Fibroblast of villous mesenchyme (primary cell): ENCODE measurements at regions not wholly inside any gene's neighbourhood (a gene's known extent, or its start where the extent isn't known, plus 50 kb on each side); places are given as distances from the start of the nearest gene placed in this dataset.

Source experiments
- DNase-seq: peaks from one replicate; pipeline ENCODE4 v3.0.0-alpha.2; 2010; ENCODE audit warnings: low read depth
- H3K4me3 ChIP-seq: 2 replicates; pipeline ENCODE4 v1.5.1; 2011; ENCODE audit warnings: low read depth, mild to moderate bottlenecking, low read length
- TF ChIP-seq, protein P1 (sequence below): IDR thresholded peaks from 2 replicates; pipeline ENCODE4 v1.5.1; 2012; ENCODE audit warnings: low read depth, mild to moderate bottlenecking, low read length; ENCODE audit not compliant: insufficient read depth

- H3K4me3 ChIP-seq, result no peak overlapping the region
- TF ChIP-seq, protein P1, sequence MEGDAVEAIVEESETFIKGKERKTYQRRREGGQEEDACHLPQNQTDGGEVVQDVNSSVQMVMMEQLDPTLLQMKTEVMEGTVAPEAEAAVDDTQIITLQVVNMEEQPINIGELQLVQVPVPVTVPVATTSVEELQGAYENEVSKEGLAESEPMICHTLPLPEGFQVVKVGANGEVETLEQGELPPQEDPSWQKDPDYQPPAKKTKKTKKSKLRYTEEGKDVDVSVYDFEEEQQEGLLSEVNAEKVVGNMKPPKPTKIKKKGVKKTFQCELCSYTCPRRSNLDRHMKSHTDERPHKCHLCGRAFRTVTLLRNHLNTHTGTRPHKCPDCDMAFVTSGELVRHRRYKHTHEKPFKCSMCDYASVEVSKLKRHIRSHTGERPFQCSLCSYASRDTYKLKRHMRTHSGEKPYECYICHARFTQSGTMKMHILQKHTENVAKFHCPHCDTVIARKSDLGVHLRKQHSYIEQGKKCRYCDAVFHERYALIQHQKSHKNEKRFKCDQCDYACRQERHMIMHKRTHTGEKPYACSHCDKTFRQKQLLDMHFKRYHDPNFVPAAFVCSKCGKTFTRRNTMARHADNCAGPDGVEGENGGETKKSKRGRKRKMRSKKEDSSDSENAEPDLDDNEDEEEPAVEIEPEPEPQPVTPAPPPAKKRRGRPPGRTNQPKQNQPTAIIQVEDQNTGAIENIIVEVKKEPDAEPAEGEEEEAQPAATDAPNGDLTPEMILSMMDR, result no peak
- no peak for DNase-seq
These were observed 636.7 kb downstream of the TBC1D22A start for GRCh38 chr22:47398921-47399790.

- no peak overlapping the region for H3K4me3 ChIP-seq
- TF ChIP-seq, protein P1, result no peak
- no peak for DNase-seq
These were observed 636.0 kb downstream of the TBC1D22A start for GRCh38 chr22:47398491-47398890.

GRCh38 chr22:47397673-47398072, 635.2 kb downstream of the TBC1D22A start:
- no peak for DNase-seq
- TF ChIP-seq, protein P1, result no peak
- H3K4me3 ChIP-seq, result no peak overlapping the region

GRCh38 chr22:47396515-47396914, 634.1 kb downstream of the TBC1D22A start:
- no peak overlapping the region for H3K4me3 ChIP-seq
- TF ChIP-seq, protein P1, result no peak
- no peak for DNase-seq

- TF ChIP-seq, protein P1, result no peak
- no peak for DNase-seq
- H3K4me3 ChIP-seq, result no peak overlapping the region
These were observed 633.7 kb downstream of the TBC1D22A start for GRCh38 chr22:47396105-47396504.

DNA sequence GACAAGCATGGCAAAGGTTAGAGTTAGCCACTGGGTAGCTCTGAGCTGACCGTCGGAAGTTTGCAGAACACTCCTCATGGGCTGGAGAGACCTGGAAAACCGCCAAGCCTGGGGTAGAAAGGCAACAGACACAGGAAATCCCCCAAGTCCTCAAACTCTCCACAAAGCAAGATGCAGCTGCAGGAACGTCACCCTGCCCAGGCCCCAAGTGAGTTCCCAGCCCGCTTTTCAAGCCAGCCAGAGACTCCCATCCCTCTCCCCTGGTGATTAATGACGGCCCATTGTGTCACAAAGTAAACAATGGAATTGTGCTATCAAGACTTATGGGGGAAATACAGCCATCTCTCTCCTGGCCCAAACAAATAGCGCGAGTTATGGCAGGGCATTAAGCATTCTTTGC, 633.0 kb downstream of the TBC1D22A start:
- DNase-seq, result no peak
- TF ChIP-seq, protein P1, result no peak
- H3K4me3 ChIP-seq, result no peak overlapping the region
